HG02852 (cell line): ENCODE measurements at regions not wholly inside any gene's neighbourhood (a gene's known extent, or its start where the extent isn't known, plus 50 kb on each side); places are given as distances from the start of the nearest gene placed in this dataset.

Source experiments
- ATAC-seq: cut with Tn5 transposase; IDR thresholded peaks from one replicate; pipeline ENCODE4 v1.9.1; 2021; ENCODE audit warnings: mild to moderate bottlenecking, moderate library complexity; ENCODE audit not compliant: unreplicated experiment

DNA sequence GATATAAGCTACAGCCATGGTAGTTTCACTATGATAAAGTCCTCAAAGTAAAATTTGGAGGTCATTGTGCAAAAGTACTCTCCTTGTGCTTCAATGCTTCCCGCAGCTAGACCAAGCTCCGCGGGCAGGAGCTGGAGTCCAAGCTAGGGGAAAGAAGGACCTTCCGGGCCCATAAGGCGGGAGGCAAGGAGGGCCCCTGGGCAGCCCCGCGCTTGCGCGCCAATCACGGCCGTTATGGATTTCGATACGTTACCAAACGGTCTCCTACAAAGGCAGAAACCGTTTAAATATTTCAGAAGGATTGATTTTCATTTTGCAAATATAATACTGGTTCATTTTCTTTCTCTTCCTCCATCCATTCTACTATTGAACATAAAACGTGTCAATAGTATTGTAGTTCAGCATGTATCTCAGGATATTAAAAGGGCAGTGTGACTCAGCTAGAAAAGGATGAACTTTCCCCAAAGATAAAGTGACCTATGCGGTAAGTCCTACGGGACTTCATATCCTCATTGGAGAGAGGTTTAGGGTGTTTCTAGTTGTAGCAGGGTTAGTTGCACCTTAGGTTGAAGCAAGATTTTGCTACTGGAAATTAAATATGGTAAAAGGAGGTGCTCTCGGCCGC, 128.0 kb downstream of the KIF20B start:
- no peak for ATAC-seq

DNA sequence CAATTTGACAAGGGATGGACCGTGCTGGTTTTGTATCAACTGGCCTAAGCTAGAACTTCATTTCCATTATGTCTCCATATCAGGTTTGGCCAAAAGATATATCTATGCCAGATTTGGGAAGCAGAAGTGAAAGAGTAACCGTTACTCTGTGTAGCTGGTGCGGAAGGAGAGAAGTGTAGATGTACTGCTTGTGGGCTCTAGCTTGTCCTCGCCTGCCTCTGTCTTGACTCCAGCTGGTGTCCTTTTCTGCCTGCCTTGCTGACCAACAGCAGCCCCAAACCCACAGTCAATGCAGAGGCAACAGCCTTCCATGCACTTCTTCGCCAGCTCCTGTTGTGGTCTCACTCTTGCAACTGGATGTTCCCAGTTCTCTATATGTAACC, 128.5 kb downstream of the KIF20B start:
- no peak for ATAC-seq

DNA sequence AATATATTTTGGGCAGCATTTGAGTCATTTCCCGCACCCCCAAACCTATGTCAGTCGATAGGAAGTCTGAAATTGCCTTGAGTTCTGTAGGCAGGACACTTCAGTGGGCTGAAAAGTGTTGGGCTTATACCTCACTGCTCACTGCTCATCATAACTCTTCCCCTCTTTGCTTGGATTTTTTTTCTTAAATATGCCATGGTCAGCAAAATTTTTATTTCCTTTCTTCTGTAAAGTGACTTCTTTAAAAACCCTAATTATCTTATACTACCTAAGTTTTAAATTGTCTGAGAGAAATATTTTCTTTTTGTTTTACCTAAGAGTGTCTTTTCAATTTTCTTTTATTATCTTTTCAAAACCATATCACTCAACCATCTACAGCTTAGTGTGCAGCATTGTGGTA, 129.2 kb downstream of the KIF20B start:
- no peak for ATAC-seq

DNA sequence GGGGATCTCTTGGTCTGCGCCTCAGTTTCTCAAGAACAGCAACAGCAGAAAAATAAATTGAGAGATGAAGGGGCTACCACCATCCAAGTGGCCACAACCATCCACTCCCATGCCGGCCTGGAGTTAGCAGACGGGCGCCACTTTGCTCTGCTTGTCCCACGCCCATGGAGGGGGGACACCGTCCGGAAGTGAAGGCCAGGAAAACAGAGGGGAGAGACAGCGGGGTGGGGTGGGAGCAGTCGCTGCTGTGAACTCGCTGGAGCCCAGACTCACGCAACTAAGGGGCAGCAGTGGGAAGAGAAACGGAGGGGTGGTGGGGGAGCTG, 135.4 kb downstream of the KIF20B start:
- ATAC-seq: no peak

DNA sequence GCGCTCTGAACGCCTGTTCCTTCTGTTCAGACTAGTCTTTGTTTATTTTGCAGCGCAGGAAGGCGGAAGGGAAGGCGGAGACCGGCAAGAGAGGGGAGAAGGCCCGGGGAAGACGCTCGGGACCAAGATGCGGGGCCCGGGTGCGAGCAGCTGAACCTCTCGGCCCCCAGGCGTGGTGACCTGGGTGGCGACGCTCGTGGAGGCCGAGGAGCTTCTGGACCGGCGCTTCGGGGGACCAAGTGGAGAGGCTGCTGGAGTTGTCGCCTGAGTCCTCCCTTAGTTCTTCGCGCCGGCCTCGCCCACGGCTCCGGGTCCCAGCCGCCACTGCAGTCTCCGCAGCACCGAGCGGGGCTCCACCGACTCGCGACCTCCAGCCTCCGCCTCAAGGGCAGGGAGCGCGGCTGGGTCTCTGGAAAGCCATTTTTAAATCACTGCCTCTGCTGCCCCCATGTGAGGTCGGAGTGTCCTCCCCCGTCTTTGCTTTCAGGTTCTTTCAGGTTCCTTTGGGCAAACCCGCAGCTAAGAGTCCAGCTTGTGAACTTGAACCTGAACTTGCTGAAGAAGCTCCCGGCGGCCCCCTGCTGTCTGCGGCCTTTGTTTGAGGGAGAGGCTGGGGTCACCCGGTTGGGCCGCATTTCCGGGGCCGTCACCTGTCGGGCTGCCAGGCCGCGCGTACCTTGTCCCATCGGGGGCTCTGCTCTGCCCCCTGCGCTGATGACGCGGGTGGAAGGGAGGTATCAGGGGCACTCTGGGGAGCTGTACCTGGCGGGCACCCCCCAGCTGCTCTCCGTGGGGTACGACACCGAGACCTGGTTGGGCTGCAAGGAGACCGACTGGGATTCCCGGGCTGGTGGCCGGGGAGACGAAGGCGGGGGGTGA, 136.0 kb downstream of the KIF20B start:
- peak; percentile 54 for ATAC-seq

DNA sequence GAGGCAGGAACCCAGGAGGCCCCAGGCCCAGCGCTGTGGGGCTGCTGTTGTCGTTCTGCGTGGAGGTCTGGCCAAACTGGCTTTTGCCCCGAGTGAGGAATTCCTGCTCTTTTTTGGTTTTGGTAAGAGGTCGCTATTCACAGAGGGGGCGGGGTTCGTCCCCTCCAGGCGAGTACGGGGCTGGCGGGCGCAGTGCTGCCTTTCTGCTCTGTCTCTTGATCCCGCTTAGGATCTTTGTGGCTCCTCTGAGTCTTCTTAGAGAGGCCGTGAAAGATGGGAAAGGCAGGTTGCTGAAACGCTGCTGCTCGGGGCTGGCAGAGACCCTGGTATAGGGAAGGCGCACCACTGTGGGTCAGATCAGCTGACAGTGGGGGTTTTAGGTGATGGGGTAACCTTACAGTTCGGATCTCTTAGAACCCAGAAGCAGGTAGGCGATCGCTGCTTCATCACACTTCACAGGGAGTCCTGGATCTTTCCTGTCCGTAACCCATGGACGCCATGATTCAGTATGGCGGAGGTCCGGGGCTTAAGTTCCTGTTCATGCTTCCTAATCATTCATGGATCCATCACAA, 136.7 kb downstream of the KIF20B start:
- no peak for ATAC-seq

DNA sequence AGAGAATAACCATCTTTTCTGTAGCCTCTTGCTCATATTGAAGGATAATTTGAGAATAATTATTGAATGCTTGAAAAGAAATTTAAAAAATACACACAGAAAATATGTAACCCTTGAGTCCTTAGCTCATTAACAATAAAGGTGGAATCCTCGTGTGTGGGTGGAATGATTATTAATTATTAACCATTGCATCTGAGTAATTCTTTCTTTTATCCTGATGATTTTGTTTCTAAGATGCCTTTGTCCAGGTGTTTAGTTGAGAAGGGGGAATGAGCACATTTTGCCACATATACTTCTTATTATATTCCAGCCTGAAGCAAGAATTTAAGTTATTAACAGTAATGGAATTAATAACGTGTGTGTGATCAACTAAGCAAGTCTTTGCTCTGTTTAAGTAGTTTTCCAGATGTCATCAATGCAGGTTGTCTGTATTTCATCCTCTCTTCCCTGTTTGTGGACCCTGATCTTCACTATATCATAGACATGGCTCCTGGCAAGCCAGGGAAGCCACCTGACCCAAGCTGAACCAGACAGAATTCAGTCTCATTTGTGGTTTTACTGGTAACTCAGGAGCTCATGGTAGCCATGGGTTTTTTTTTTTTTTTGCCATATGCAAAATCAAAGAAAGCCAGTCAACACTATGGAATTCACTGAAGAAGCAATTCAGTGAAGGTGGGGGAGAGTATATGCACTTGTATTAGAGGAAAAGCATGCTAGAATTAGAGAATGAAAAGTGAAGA, 144.3 kb downstream of the KIF20B start:
- no peak for ATAC-seq

DNA sequence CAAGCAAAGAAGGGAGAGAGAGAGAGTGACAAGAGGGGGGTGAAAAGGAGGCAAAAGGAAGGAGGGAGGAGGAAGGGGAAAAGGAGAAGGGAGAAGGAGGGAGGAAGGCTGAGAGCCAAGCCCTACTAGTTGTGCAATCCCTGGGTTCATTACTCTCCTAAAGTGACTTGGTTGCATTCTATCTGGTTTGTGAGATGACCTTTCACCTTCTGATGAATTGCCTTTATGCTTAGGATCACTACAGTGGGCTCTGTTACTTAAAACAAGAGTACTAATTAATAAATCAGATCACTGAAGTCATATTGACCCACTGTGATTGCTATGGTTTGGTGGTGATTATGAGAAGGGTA, 144.9 kb downstream of the KIF20B start:
- ATAC-seq: no peak

DNA sequence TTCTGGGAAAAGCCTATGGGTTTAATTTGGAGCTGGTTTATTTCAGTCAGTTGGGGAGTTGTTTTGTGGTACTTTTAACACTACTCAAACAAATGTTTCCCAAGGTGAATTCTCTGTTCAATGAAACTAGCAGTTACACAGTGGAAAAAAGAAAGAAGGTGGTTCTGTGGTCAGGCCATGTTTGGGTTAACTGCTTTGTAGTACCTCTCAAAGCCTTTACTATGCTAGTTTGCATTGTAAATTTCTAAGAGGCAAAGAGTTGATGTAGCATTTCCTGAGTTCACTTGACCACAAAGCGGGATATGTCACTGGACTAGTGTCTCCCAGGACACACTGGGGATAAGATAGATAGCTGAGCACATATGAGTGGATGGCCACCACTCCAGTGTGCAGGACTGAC, 145.4 kb downstream of the KIF20B start:
- ATAC-seq: no peak

DNA sequence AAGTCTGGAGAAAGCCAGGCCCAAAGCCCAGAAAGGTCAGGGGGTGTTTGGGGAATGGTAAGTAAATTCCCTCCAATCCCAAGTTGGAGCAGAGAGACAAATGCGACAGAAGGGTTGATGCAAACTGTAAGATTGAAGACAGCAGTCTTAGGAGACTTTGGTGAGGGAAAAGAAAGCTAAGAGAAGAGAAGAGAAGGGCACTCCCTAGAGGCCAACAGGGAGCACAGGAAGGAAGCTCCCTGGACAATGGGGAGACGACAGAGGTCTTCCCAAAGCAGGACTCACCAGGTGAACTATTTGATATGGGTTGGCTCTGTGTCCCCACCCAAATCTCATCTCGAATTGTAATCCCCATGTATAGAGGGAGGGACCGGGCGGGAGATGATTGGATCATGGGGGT, 151.5 kb downstream of the KIF20B start:
- no peak for ATAC-seq

DNA sequence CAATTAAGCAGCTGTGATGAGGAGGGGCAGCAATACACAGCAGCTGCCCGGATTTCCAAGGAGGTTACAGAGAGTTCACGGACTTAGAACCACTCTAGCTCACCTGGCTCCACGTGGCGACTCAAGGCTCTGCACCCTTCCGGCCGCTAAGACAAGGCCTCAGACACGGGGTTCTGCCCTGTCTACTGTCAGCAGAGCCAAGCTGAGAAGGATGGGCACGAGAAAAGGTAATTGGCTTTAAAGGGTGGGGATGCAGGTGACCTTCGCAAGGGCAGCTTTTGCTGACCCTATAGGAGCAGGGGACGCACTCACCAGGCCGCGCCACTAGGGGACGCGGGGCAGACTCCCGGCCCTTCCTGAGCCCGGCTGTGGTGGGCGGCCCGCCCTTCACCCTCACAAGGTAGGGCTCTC, 152.4 kb downstream of the KIF20B start:
- no peak for ATAC-seq

DNA sequence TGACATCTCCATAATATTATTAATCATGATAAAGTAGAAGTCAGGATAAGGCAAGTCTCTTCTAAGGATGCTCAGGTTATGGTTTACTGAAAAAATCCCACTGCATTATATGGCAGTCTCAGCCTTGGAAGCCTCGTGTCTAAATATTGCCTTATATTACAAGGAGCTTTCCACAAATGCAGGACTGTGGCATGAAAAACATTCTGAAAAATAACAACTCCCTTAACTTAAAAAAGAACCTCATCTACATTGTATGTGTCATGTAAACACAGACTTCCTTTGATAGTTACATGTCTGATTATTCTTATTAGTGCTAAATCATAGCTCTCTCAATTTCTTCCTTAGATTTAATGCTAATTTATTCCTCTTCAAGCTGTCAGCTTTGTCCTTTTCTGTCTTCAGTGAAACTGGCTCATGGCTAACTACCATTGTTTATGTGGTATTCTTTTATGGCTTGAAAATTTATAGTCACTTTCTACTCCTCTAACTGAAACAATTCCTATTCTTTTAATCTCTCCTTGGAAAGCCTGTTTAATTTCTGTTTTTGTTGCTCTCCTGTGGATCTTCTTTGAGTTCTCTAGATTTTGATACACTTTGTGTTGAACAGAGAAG, 156.1 kb downstream of the KIF20B start:
- no peak for ATAC-seq

DNA sequence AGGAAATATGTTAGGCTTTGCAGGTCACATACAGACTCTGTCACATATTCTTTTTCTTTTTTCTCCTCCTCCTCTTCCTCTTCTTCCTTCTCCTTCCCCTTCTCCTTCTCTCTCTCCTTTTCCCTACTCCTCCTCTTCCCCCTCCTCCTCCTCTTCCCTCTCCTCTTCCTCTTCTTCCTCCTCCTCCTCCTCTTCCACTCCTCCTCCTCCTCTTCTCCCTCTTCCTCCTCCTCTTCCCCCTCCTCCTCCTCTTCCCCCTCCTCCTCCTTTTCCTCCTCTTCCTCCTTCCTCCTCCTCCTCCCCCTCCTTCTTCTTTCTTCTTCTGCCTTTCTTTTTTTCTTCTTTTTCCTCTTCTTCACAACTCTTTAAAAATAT, 159.8 kb downstream of the KIF20B start:
- no peak for ATAC-seq

DNA sequence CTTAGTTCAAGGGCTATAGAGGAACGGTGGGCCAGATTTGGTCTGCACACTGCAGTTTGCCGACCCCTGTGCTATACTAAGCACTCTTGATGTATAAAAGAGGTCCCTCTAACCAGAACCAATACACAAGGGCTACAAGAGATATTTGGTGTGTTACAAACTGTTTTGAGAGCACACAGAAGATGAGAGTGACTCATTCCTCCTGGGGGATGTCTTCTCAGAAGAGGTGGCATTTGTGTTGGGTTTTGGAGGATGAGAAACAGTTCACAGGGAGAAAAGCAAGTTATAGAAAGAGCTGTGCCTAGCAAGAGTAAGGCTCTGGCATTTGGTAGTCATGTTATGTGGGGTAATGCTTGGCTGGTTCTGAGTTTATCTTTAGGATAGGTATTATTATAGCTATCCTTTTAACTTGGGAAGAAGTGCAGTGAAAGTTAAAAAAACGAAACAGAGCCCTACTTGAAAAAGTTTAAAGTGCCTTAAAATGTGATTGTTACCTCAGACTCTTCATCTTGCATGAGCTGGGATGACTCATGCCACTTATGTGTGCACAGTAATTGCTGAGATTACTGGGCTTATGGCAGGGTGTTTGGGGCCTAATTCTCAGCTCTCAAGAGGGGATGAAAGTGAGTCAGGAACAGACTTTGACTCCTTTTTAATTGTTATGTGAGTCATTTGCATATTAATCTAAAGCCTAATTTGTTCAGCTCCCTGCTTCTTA, 160.4 kb downstream of the KIF20B start:
- no peak for ATAC-seq

DNA sequence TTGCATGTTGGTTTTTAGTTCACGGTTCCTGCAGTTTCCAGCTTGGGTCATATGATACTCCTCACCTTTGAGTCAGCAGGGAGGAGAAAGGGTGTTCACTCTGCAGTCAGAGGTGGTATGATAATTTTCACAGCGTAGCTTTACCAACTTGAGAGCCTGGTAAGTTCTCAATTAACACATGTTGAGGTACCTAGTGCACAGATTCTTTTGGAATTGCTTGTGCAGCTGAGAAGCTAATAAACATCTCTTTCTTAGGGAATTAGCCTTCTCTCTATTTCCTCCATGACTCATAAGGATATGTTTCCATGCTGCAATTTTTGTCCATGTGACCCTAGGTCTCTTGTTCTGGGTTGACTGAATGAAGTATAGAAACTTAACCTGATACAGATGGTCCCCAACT, 166.6 kb downstream of the KIF20B start:
- ATAC-seq: no peak

DNA sequence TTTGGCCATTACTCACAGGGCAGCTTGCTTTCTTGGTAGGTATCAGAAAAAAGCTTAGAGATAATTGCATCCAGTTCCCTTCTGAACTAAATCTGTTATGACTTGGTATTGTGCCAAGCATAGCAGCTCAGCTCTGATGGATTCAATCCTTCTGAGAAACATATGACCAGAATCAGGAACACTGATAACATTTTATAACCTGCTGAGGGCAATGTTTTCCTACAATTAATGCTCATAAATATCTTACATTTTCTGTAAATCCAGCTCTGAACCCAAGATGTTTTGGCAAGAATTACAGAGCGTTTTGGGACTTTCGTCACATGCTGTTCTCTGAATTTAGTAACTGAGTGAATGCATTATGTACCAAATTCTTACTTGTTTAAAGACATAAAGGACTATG, 167.8 kb downstream of the KIF20B start:
- no peak for ATAC-seq

DNA sequence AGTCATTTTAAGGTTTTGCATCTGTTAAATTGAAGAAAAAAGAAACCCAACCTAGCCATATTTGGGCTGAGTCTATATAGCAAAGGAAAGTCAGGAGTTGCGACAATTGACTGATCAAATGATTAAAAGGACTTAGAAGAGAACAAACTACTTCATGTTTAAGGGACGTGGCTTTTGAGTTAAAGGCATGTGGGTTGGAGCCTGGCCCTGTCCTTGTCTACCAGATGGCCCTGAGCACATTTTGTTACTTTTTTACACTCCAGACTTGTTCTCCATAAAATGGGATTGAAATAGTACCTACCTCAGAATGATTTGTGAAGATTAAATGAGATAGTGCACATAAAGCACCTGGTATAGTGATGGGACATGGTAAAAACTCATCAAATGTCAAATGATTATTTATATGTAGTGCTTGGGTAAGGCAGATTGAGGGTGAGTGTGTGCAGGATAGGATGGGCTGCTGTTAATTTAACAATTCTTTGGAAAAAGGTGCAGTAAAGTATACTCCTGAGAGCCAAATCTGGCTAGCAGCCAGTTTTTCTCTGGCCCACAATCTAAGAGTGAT, 168.3 kb downstream of the KIF20B start:
- no peak for ATAC-seq

DNA sequence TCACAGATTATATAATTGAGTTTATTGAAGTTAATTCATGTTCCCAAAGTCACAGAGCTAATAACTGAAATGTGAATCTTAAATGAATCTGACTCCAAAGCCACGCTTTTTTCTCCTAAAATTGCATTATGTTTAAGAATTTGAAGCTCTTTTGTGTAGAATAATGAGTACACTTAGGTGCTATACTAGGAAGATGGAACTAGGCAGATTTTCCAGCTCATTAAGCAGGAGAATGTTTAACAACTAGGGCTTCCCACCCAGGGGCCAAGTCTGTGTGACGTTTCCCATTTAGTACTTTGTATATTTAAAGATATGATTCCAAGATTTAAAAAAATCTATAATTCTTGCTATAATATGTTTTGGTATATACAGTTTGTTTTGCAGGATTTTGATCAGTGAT, 169.5 kb downstream of the KIF20B start:
- no peak for ATAC-seq

DNA sequence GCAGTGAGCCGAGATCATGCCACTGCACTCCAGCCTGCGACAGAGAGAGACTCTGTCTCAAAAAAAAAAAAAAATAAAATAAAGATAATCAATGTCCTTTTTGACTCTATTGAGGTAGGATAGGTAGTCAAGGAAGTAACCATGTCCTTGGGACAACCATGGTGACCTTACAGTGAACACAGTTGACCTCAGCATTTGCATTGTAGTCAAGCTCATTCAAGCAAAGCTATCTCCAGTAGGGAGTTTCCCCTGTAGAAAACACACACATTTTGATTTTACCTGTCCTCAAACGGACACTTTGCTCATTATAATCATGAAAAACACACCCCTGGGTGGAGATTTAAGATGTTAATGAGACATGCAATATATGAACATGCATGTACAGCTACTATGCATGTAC, 171.7 kb downstream of the KIF20B start:
- peak; percentile 94 for ATAC-seq

DNA sequence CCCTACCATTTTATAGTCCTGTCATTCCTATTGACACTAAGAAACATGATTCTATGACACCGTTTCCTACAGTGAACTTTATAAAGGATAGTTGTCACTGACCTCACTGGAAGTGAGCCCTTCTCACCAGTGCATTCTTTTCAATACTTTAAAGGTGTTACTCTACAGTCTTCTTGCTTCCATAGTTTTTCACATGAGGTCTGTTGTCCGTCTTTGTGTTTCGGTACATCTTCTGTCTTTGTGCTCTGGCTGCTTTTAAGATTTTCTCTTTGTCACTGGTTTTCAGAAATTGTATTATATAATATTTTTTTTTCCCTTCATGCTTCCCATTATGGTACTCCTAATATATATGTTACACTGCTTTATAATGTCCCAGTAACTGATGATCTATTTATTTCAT, 174.2 kb downstream of the KIF20B start:
- no peak for ATAC-seq

DNA sequence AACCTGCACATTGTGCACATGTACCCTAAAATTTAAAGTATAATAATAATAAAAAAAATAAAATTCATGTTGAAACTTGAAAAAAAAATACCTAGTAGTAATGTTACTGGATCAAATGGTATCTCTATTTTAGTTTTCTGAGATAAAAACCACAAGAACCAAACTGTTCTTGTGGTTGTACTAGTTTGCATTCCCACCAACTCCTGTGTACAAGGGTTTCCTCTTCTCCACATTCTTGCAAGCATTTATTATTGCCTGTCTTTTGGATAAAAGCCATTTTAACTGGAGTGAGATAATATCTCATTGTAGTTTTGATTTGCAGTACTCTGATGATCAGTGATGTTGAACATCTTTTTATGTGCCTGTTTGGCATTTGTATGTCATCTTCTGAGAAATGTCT, 177.7 kb downstream of the KIF20B start:
- no peak for ATAC-seq
